ENCODE measurements at regions not wholly inside any gene's neighbourhood (a gene's known extent, or its start where the extent isn't known, plus 50 kb on each side); places are given as distances from the start of the nearest gene placed in this dataset.

DNA sequence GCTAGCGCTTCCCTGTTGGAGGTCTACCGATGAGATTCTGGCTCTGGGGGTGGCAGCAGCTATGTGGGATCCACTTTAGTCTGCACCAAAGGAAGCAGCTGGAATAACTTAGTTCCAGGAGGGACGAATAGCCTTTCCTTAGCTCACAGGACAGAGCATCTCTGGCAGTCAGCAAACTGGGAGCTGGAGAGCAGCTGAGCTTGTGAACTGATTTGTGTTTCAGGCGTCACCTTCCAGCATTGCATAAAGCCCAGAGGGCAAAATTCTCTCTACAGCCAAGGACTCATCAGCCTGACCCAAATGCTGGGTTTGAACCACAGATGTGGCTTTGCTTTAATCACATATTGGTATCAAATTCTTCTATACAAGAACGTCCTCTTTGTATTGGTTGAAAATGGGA lies 81.9 kb upstream of the PELI2 start:
- Histone ChIP-seq H4K91ac (ENCODE audit: low read depth, low read length, poor library complexity) (no peak overlapping the region), H3K4me3 (ENCODE audit: low read length in 2 of 2) (no peak overlapping the region), H3K79me1 (ENCODE audit: low read depth, low read length) (no peaks in the 10 kb centered on the region), H2BK12ac (ENCODE audit: low read length) (no peak overlapping the region), H3K9me3 (replicated peaks in 1 of 2; ENCODE audit: control insufficient read depth in 2 of 2, insufficient read depth in 1 of 2, low read depth in 1 of 2, low read length in 2 of 2) (no peaks in the 10 kb centered on the region), H3K14ac (ENCODE audit: low read length) (no peak overlapping the region), H4K8ac (ENCODE audit: low read depth, low read length) (no peak overlapping the region), H2AFZ (ENCODE audit: low read length) (no peak overlapping the region), H2BK5ac (ENCODE audit: low read length) (no peak overlapping the region), H3K23ac (ENCODE audit: low read depth, low read length, poor library complexity) (no peak overlapping the region), H3K27me3 (ENCODE audit: control insufficient read depth in 3 of 3, insufficient read depth in 3 of 3, low read depth in 1 of 3, low read length in 3 of 3) (no peaks in the 10 kb centered on the region), H3K18ac (ENCODE audit: low read length) (no peak overlapping the region), H2AK5ac (ENCODE audit: low read depth, low read length) (no peak overlapping the region), H3K9ac (ENCODE audit: low read depth, low read length, poor library complexity) (no peak overlapping the region), H3K4me2 (ENCODE audit: insufficient read depth, low read length, poor library complexity, severe bottlenecking) (no peak overlapping the region), H3K4ac (ENCODE audit: low read length) (no peak overlapping the region), H3K4me1 (ENCODE audit: control insufficient read depth in 2 of 2, insufficient read depth in 1 of 2, low read depth in 1 of 2, low read length in 2 of 2) (no peaks in the 10 kb centered on the region), H2BK120ac (ENCODE audit: low read depth, low read length) (no peak overlapping the region), H2BK15ac (ENCODE audit: low read length) (no peak overlapping the region), H3K36me3 (replicated peaks in 1 of 2; ENCODE audit: control insufficient read depth in 2 of 2, insufficient read depth in 2 of 2, low read length in 2 of 2) (peaks cover 0 to 1% of the 10 kb centered on the region in 2 donors), H3K27ac (replicated peaks; ENCODE audit: low read length) (no peak overlapping the region)
- no CpG with 5 or more reads among the region's 5 CpGs for WGBS, 2 donors (ENCODE audit: extremely low coverage in 2 of 2, insufficient read length in 2 of 2, insufficient replicate concordance in 1 of 2)
- no peak for DNase-seq (ENCODE audit: low spot score)

DNA sequence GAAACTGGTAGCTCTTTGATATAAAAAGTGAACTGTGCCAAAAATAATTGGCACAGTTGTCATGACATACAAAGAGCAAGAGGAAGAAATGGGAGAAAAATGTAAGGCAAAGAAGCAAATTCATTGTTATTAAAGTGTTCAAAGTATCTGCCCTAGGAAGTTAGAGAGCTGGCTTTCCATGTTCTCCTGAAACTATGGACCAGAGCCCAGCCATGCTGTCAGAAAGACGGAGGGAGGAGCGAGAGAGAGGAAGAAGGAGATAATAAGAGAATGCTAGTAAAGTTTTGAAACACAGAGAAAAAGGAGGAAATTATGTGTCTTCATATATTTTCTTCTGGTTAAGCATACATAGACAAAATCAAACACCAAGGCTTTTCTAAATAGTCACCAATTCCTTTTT lies 78.1 kb upstream of the PELI2 start:
- Histone ChIP-seq H3K36me3 (replicated peaks in 1 of 2; ENCODE audit: control insufficient read depth in 2 of 2, insufficient read depth in 2 of 2, low read length in 2 of 2) (peaks cover 0 to 1% of the 10 kb centered on the region in 2 donors), H3K79me1 (ENCODE audit: low read depth, low read length) (no peaks in the 10 kb centered on the region), H3K4ac (ENCODE audit: low read length) (no peak overlapping the region), H4K91ac (ENCODE audit: low read depth, low read length, poor library complexity) (no peak overlapping the region), H3K4me3 (ENCODE audit: low read length in 2 of 2) (no peak overlapping the region), H2BK5ac (ENCODE audit: low read length) (no peak overlapping the region), H3K18ac (ENCODE audit: low read length) (no peak overlapping the region), H3K9ac (ENCODE audit: low read depth, low read length, poor library complexity) (no peak overlapping the region), H3K14ac (ENCODE audit: low read length) (no peak overlapping the region), H2AFZ (ENCODE audit: low read length) (no peak overlapping the region), H3K9me3 (replicated peaks in 1 of 2; ENCODE audit: control insufficient read depth in 2 of 2, insufficient read depth in 1 of 2, low read depth in 1 of 2, low read length in 2 of 2) (peaks cover 0 to 3% of the 10 kb centered on the region in 2 donors), H3K27ac (replicated peaks; ENCODE audit: low read length) (no peak overlapping the region), H4K8ac (ENCODE audit: low read depth, low read length) (no peak overlapping the region), H2BK12ac (ENCODE audit: low read length) (no peak overlapping the region), H3K27me3 (ENCODE audit: control insufficient read depth in 3 of 3, insufficient read depth in 3 of 3, low read depth in 1 of 3, low read length in 3 of 3) (peaks cover 0 to 2% (median 0%) of the 10 kb centered on the region in 3 experiments), H2BK15ac (ENCODE audit: low read length) (no peak overlapping the region), H3K4me2 (ENCODE audit: insufficient read depth, low read length, poor library complexity, severe bottlenecking) (no peak overlapping the region), H3K4me1 (ENCODE audit: control insufficient read depth in 2 of 2, insufficient read depth in 1 of 2, low read depth in 1 of 2, low read length in 2 of 2) (no peaks in the 10 kb centered on the region), H2AK5ac (ENCODE audit: low read depth, low read length) (no peak overlapping the region), H2BK120ac (ENCODE audit: low read depth, low read length) (no peak overlapping the region), H3K23ac (ENCODE audit: low read depth, low read length, poor library complexity) (no peak overlapping the region)
- DNase-seq (ENCODE audit: low spot score): no peak
- no CpG with 5 or more reads among the region's 2 CpGs for WGBS, 2 donors (ENCODE audit: extremely low coverage in 2 of 2, insufficient read length in 2 of 2, insufficient replicate concordance in 1 of 2)

DNA sequence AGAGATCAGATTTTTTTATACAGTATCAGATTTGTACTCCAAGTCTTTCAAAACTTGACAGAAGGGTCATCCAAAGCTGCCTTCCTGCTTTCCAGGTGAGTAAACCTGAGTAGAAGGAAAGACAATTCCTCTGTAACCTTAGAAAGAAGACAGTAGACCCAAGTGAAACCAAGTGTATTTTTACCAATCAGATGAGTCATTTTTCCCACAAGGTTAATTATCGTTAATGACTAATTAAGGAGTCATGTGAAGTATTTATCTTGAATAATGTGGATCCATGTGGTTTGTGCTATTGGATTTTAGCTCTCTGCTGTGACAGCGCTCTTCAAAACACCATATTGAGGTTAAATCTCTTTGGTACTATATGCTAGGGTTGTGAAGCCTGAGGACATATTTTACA lies 74.0 kb upstream of the PELI2 start:
- Histone ChIP-seq H3K18ac (ENCODE audit: low read length) (no peak overlapping the region), H2AK5ac (ENCODE audit: low read depth, low read length) (no peak overlapping the region), H2BK15ac (ENCODE audit: low read length) (no peak overlapping the region), H3K9me3 (replicated peaks in 1 of 2; ENCODE audit: control insufficient read depth in 2 of 2, insufficient read depth in 1 of 2, low read depth in 1 of 2, low read length in 2 of 2) (peaks cover 0 to 3% of the 10 kb centered on the region in 2 donors), H3K27me3 (ENCODE audit: control insufficient read depth in 3 of 3, insufficient read depth in 3 of 3, low read depth in 1 of 3, low read length in 3 of 3) (peaks cover 0 to 2% (median 0%) of the 10 kb centered on the region in 3 experiments), H3K27ac (replicated peaks; ENCODE audit: low read length) (no peak overlapping the region), H4K91ac (ENCODE audit: low read depth, low read length, poor library complexity) (no peak overlapping the region), H3K4ac (ENCODE audit: low read length) (no peak overlapping the region), H3K4me1 (ENCODE audit: control insufficient read depth in 2 of 2, insufficient read depth in 1 of 2, low read depth in 1 of 2, low read length in 2 of 2) (no peaks in the 10 kb centered on the region), H2BK120ac (ENCODE audit: low read depth, low read length) (no peak overlapping the region), H3K23ac (ENCODE audit: low read depth, low read length, poor library complexity) (no peak overlapping the region), H3K4me3 (ENCODE audit: low read length in 2 of 2) (no peak overlapping the region), H4K8ac (ENCODE audit: low read depth, low read length) (no peak overlapping the region), H3K36me3 (replicated peaks in 1 of 2; ENCODE audit: control insufficient read depth in 2 of 2, insufficient read depth in 2 of 2, low read length in 2 of 2) (peaks cover 0 to 1% of the 10 kb centered on the region in 2 donors), H3K79me1 (ENCODE audit: low read depth, low read length) (no peaks in the 10 kb centered on the region), H3K9ac (ENCODE audit: low read depth, low read length, poor library complexity) (no peak overlapping the region), H3K4me2 (ENCODE audit: insufficient read depth, low read length, poor library complexity, severe bottlenecking) (no peak overlapping the region), H2AFZ (ENCODE audit: low read length) (no peak overlapping the region), H2BK5ac (ENCODE audit: low read length) (no peak overlapping the region), H2BK12ac (ENCODE audit: low read length) (no peak overlapping the region), H3K14ac (ENCODE audit: low read length) (no peak overlapping the region)
- no peak for DNase-seq (ENCODE audit: low spot score)
- WGBS, 2 donors (ENCODE audit: extremely low coverage in 2 of 2, insufficient read length in 2 of 2, insufficient replicate concordance in 1 of 2): no CpG with 5 or more reads among the region's 2 CpGs

DNA sequence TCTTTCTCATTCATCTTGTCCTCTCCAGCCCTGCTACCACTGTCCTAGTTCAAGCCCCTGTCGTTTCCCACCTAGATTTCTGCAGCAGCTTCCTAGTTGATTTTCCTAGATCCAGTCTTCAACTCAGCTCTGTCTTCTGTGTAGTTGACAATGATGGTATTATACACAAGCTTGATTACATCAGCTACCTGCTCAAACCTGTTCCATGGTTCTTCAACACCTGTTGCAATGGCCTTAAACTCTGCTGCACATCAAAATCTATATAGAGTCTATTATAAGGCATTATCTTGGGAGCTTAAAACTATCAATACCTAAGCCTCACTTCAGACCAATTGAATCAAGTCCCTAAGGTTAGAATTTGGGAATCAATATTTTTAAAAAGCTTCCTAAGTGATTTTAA lies 71.7 kb upstream of the PELI2 start:
- Histone ChIP-seq H3K4me2 (ENCODE audit: insufficient read depth, low read length, poor library complexity, severe bottlenecking) (no peak overlapping the region), H3K27me3 (ENCODE audit: control insufficient read depth in 3 of 3, insufficient read depth in 3 of 3, low read depth in 1 of 3, low read length in 3 of 3) (peaks cover 0 to 2% (median 0%) of the 10 kb centered on the region in 3 experiments), H3K4ac (ENCODE audit: low read length) (no peak overlapping the region), H2BK12ac (ENCODE audit: low read length) (no peak overlapping the region), H2BK120ac (ENCODE audit: low read depth, low read length) (no peak overlapping the region), H3K27ac (replicated peaks; ENCODE audit: low read length) (no peak overlapping the region), H4K91ac (ENCODE audit: low read depth, low read length, poor library complexity) (no peak overlapping the region), H3K9ac (ENCODE audit: low read depth, low read length, poor library complexity) (no peak overlapping the region), H2BK15ac (ENCODE audit: low read length) (no peak overlapping the region), H2AK5ac (ENCODE audit: low read depth, low read length) (no peak overlapping the region), H3K36me3 (replicated peaks in 1 of 2; ENCODE audit: control insufficient read depth in 2 of 2, insufficient read depth in 2 of 2, low read length in 2 of 2) (no peaks in the 10 kb centered on the region), H3K79me1 (ENCODE audit: low read depth, low read length) (no peaks in the 10 kb centered on the region), H3K14ac (ENCODE audit: low read length) (no peak overlapping the region), H2BK5ac (ENCODE audit: low read length) (no peak overlapping the region), H3K4me1 (ENCODE audit: control insufficient read depth in 2 of 2, insufficient read depth in 1 of 2, low read depth in 1 of 2, low read length in 2 of 2) (peaks cover 3 to 12% of the 10 kb centered on the region in 2 donors), H3K23ac (ENCODE audit: low read depth, low read length, poor library complexity) (no peak overlapping the region), H4K8ac (ENCODE audit: low read depth, low read length) (no peak overlapping the region), H2AFZ (ENCODE audit: low read length) (no peak overlapping the region), H3K4me3 (ENCODE audit: low read length in 2 of 2) (no peak overlapping the region), H3K18ac (ENCODE audit: low read length) (no peak overlapping the region), H3K9me3 (replicated peaks in 1 of 2; ENCODE audit: control insufficient read depth in 2 of 2, insufficient read depth in 1 of 2, low read depth in 1 of 2, low read length in 2 of 2) (peaks cover 0 to 3% of the 10 kb centered on the region in 2 donors)
- WGBS, 2 donors (ENCODE audit: extremely low coverage in 2 of 2, insufficient read length in 2 of 2, insufficient replicate concordance in 1 of 2): no CpG with 5 or more reads among the region's 1 CpG
- no peak for DNase-seq (ENCODE audit: low spot score)
